H1 (cell line): ENCODE measurements at regions not wholly inside any gene's neighbourhood (a gene's known extent, or its start where the extent isn't known, plus 50 kb on each side); places are given as distances from the start of the nearest gene placed in this dataset.

Source experiments
- CTCF ChIA-PET: fragments of 300-600 bp; sonication (Branson Sonifier 250); formaldehyde crosslinking; loops from one replicate; lab custom pipeline; 2021; ENCODE audit not compliant: partially characterized antibody; lab: Charles Lee
- POLR2A ChIA-PET: fragments of 300-600 bp; sonication (Branson Sonifier 250); formaldehyde crosslinking; loops from one replicate; lab custom pipeline; 2021; ENCODE audit warnings: inconsistent platforms; ENCODE audit not compliant: partially characterized antibody; lab: Charles Lee
- DNase-seq, 2 experiments: peaks; one replicate each; pipeline versions ENCODE4 v3.0.0 to v3.0.0-alpha.2; 2010 to 2022; ENCODE audit warnings: low spot score in 2 of 2, low read depth in 1 of 2, mixed read lengths in 1 of 2
- FAIRE-seq: peaks from 2 replicates; lab custom pipeline; 2011; peaks lifted over from hg19 to GRCh38; lab: Jason Lieb, UNC
- H2AFZ ChIP-seq: 2 replicates; pipeline ENCODE4 v1.8.1; 2012; ENCODE audit warnings: low read length, inconsistent platforms
- H2AK5ac ChIP-seq: 2 replicates; pipeline ENCODE4 v1.6.1; 2013; ENCODE audit warnings: low read depth, low read length
- H2BK120ac ChIP-seq: replicated peaks from 2 replicates; pipeline ENCODE3; 2013; ENCODE audit warnings: low read depth, low read length, inconsistent platforms
- H2BK12ac ChIP-seq: 2 replicates; pipeline ENCODE4 v1.6.1; 2013; ENCODE audit warnings: low read depth, low read length
- H2BK15ac ChIP-seq: 2 replicates; pipeline ENCODE4 v1.6.1; 2013; ENCODE audit warnings: low read length
- H2BK20ac ChIP-seq: 2 replicates; pipeline ENCODE4 v1.6.1; 2013; ENCODE audit warnings: low read length
- H2BK5ac ChIP-seq: 2 replicates; pipeline ENCODE4 v1.6.1; 2013; ENCODE audit warnings: low read depth, low read length
- H3K14ac ChIP-seq: 2 replicates; pipeline ENCODE4 v1.6.1; 2013; ENCODE audit warnings: inconsistent platforms; ENCODE audit not compliant: insufficient read length
- H3K18ac ChIP-seq: 2 replicates; pipeline ENCODE4 v1.6.1; 2013; ENCODE audit warnings: low read length; ENCODE audit errors: extremely low read depth
- H3K23ac ChIP-seq: 2 replicates; pipeline ENCODE4 v1.6.1; 2013; ENCODE audit warnings: inconsistent platforms; ENCODE audit not compliant: insufficient read length
- H3K23me2 ChIP-seq: 2 replicates; pipeline ENCODE4 v1.6.1; 2013; ENCODE audit warnings: low read depth, low read length
- H3K27ac ChIP-seq: 2 replicates; pipeline ENCODE4 v1.6.1; 2011; ENCODE audit warnings: low read depth, low read length, inconsistent platforms
- H3K27me3 ChIP-seq, 4 experiments: replicated peaks in 1 of 4; 1 replicate in 1 of 4; 2 replicates in 3 of 4; pipeline versions ENCODE4 v1.6.1 to v1.8.1; 2011 to 2013; ENCODE audit warnings: low read length in 3 of 4, mild to moderate bottlenecking in 3 of 4, inconsistent platforms in 2 of 4, mixed read lengths in 2 of 4, moderate library complexity in 1 of 4; ENCODE audit not compliant: control insufficient read depth in 3 of 4, insufficient read depth in 3 of 4; ENCODE audit errors: extremely low read depth in 1 of 4
- H3K36me3 ChIP-seq, 4 experiments: 2 replicates each; pipeline versions ENCODE4 v1.6.1 to v1.8.1; 2011 to 2013; ENCODE audit warnings: mild to moderate bottlenecking in 4 of 4, low read length in 3 of 4, moderate library complexity in 2 of 4, control low read depth in 1 of 4, inconsistent platforms in 1 of 4; ENCODE audit not compliant: insufficient read depth in 4 of 4, control insufficient read depth in 2 of 4
- H3K4ac ChIP-seq: replicated peaks from 2 replicates; pipeline ENCODE3; 2013; ENCODE audit warnings: low read length, low read depth, mixed read lengths, inconsistent platforms; ENCODE audit not compliant: insufficient read length
- H3K4me1 ChIP-seq, 4 experiments: replicated peaks in 1 of 4; 1 replicate in 1 of 4; 2 replicates in 3 of 4; pipeline versions ENCODE4 v1.6.1 to v1.8.1; 2011 to 2013; ENCODE audit warnings: low read length in 3 of 4, inconsistent platforms in 2 of 4, mixed read lengths in 1 of 4; ENCODE audit not compliant: insufficient read depth in 4 of 4, control insufficient read depth in 3 of 4
- H3K4me2 ChIP-seq, 2 experiments: 2 replicates each; pipeline versions ENCODE4 v1.6.1 to v1.8.1; 2011 to 2013; ENCODE audit warnings: low read depth in 2 of 2, low read length in 2 of 2, control low read depth in 1 of 2, inconsistent platforms in 1 of 2, mild to moderate bottlenecking in 1 of 2; ENCODE audit not compliant: insufficient read depth in 1 of 2
- H3K4me3 ChIP-seq, 4 experiments: fragments of 200-600, 300-600 bp in 1 of 4; sonication (generic), shearing (Covaris generic), sonication (Bioruptor Twin) in 1 of 4; 2 replicates each; pipeline versions ENCODE4 v1.5.1 to v1.8.1; 2011 to 2016; ENCODE audit warnings: low read length in 4 of 4, low read depth in 3 of 4, control low read depth in 2 of 4, inconsistent platforms in 2 of 4, mild to moderate bottlenecking in 2 of 4, mixed read lengths in 1 of 4, moderate library complexity in 1 of 4; ENCODE audit not compliant: insufficient read depth in 2 of 4; ENCODE audit errors: extremely low read depth in 1 of 4
- H3K56ac ChIP-seq: replicated peaks from 2 replicates; pipeline ENCODE3; 2013; ENCODE audit warnings: low read depth, mild to moderate bottlenecking, mixed read lengths, low read length, inconsistent platforms; ENCODE audit not compliant: insufficient read length
- H3K79me1 ChIP-seq: 2 replicates; pipeline ENCODE4 v1.6.1; 2013; ENCODE audit warnings: low read depth, low read length, control low read depth
- H3K79me2 ChIP-seq, 2 experiments: 2 replicates each; pipeline versions ENCODE4 v1.6.1 to v1.8.1; 2012 to 2013; ENCODE audit warnings: low read length in 2 of 2, mild to moderate bottlenecking in 2 of 2, inconsistent platforms in 1 of 2; ENCODE audit not compliant: insufficient read depth in 2 of 2, control insufficient read depth in 1 of 2
- H3K9ac ChIP-seq, 4 experiments: replicated peaks in 1 of 4; 1 replicate in 1 of 4; 2 replicates in 3 of 4; pipeline versions ENCODE4 v1.6.1 to v1.8.1; 2011 to 2013; ENCODE audit warnings: low read depth in 3 of 4, low read length in 3 of 4, control low read depth in 2 of 4, mild to moderate bottlenecking in 2 of 4, moderate library complexity in 2 of 4, inconsistent platforms in 1 of 4; ENCODE audit errors: extremely low read depth in 1 of 4
- H3K9me3 ChIP-seq, 2 experiments: 2 replicates each; pipeline versions ENCODE4 v1.6.1 to v1.8.1; 2012 to 2013; ENCODE audit warnings: mild to moderate bottlenecking in 2 of 2, moderate library complexity in 2 of 2, control low read depth in 1 of 2, inconsistent platforms in 1 of 2, low read depth in 1 of 2, low read length in 1 of 2, mixed read lengths in 1 of 2; ENCODE audit not compliant: insufficient read depth in 2 of 2
- H4K20me1 ChIP-seq, 2 experiments: replicated peaks in 1 of 2; 2 replicates each; pipeline versions ENCODE3 to v1.8.1; 2011 to 2013; ENCODE audit warnings: inconsistent platforms in 2 of 2, low read length in 2 of 2, mild to moderate bottlenecking in 1 of 2; ENCODE audit not compliant: insufficient read depth in 2 of 2, control insufficient read depth in 1 of 2
- H4K5ac ChIP-seq: 2 replicates; pipeline ENCODE4 v1.6.1; 2013; ENCODE audit warnings: low read length, low read depth, mixed read lengths, inconsistent platforms; ENCODE audit not compliant: insufficient read length
- H4K8ac ChIP-seq: 2 replicates; pipeline ENCODE4 v1.8.0; 2013; ENCODE audit warnings: mild to moderate bottlenecking, moderate library complexity, low read length, inconsistent platforms; ENCODE audit not compliant: insufficient read depth; ENCODE audit errors: extremely low read depth
- H4K91ac ChIP-seq: replicated peaks from 2 replicates; pipeline ENCODE3; 2013; ENCODE audit warnings: low read length, mixed read lengths, inconsistent platforms; ENCODE audit not compliant: insufficient read length
- CTCF ChIP-seq, 3 experiments: IDR thresholded peaks; 1 replicate in 2 of 3; 2 replicates in 1 of 3; pipeline versions ENCODE4 v1.5.1 to v1.6.1; 2011; ENCODE audit warnings: low read length in 3 of 3, mild to moderate bottlenecking in 3 of 3, inconsistent platforms in 2 of 3, low read depth in 1 of 3, moderate library complexity in 1 of 3; ENCODE audit not compliant: insufficient read depth in 1 of 3; ENCODE audit errors: control extremely low read depth in 1 of 3
- HDAC2 ChIP-seq, 2 experiments: fragments of 300-600 bp in 1 of 2; sonication (generic) in 1 of 2; IDR thresholded peaks; 2 replicates each; pipeline ENCODE4 v1.6.1; 2011 to 2012; ENCODE audit warnings: low read depth in 2 of 2, low read length in 2 of 2, mild to moderate bottlenecking in 2 of 2, moderate library complexity in 2 of 2, borderline replicate concordance in 1 of 2, inconsistent platforms in 1 of 2
- SP4 ChIP-seq: IDR thresholded peaks from 2 replicates; pipeline ENCODE4 v1.6.1; 2012; ENCODE audit warnings: low read length, inconsistent platforms
- TEAD4 ChIP-seq: IDR thresholded peaks from 2 replicates; pipeline ENCODE4 v1.6.1; 2012; ENCODE audit warnings: low read depth, low read length, inconsistent platforms, mixed read lengths
- WGBS, 2 experiments: shearing (Covaris generic) in 1 of 2; methylation state at CpG; one replicate each; pipeline versions ENCODE4 v1.1.6 to v1.1.7; 2013 to 2015; ENCODE audit warnings: low lambda C conversion rate in 2 of 2, mixed read lengths in 2 of 2, inconsistent platforms in 1 of 2, low coverage in 1 of 2, missing lambda C conversion rate in 1 of 2; ENCODE audit not compliant: insufficient replicate concordance in 2 of 2, insufficient coverage in 1 of 2, insufficient read length in 1 of 2; ENCODE audit errors: extremely low coverage in 1 of 2, missing lambda C conversion rate in 1 of 2; 5-methylcytosine and 5-hydroxymethylcytosine counted together

DNA sequence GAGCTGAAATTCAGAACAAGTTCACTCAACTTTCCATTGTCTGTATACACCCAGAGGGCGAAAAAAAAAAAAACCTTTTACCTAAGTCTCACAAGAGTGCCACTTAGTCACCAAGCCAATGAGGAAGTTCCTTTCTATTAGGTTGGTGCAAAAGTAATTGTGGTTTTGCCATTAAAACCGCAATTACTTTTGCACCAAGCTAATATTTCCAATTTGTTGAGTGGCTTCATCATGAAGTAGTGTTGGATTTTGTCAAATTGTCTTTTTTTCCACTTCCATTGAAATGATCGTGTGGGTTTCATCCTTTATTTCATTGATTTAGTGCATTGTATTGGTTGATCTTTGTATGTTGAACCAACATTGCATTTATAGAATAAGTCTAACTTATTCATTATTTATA, 253.9 kb downstream of the ZIC4 start:
- WGBS, 2 experiments: 76% methylated on average over 3 of the region's 3 CpGs; no CpG with 5 or more reads in 1 of the 2 experiments
- no peak for TF ChIP-seq HDAC2 (IDR thresholded peaks at IDR 0.05; ENCODE audit: borderline replicate concordance in 1 of 2, low read depth in 2 of 2, low read length in 2 of 2)
- no peak for TF ChIP-seq CTCF (IDR thresholded peaks at IDR 0.05; ENCODE audit: control extremely low read depth in 1 of 3, insufficient read depth in 1 of 3, low read depth in 1 of 3, low read length in 3 of 3)
- TF ChIP-seq TEAD4: no peak
- no peak for TF ChIP-seq SP4

More for the DNA sequence above, 253.9 kb downstream of the ZIC4 start:
- no peak overlapping the region for H3K18ac ChIP-seq
- DNase-seq (no peak), FAIRE-seq (no peak)
- H4K91ac ChIP-seq: no peak overlapping the region
- peaks cover 0 to 8% (median 0%) of the 10 kb centered on the region in 4 experiments; a peak in 1 of 8 replicates for H3K36me3 ChIP-seq
- H3K23me2 ChIP-seq: 0 out of 2 replicates have a peak, but pooled peaks cover under 1% of the 10 kb centered on the region
- no peak overlapping the region for H3K4me2 ChIP-seq
- no peak overlapping the region for H3K56ac ChIP-seq
- no peak overlapping the region for H2BK12ac ChIP-seq
- H2AFZ ChIP-seq: no peak overlapping the region
- no peak overlapping the region for H2AK5ac ChIP-seq
- H2BK20ac ChIP-seq: no peak overlapping the region
- H3K9ac ChIP-seq: no peak overlapping the region
- ChIA-PET POLR2A (no interaction called here), CTCF (interaction anchor here (1.5 kb wide), 1 partner anchor 40 kb away, joined by 3 read pairs; no protein-coding TSS in a partner anchor)
- no peak overlapping the region for H4K5ac ChIP-seq
- H2BK120ac ChIP-seq: no peak overlapping the region
- H4K20me1 ChIP-seq: no peaks in the 10 kb centered on the region
- H3K79me2 ChIP-seq: no peaks in the 10 kb centered on the region
- no peak overlapping the region for H3K23ac ChIP-seq
- no peaks in the 10 kb centered on the region for H3K27me3 ChIP-seq
- H3K4ac ChIP-seq: no peak overlapping the region
- H3K79me1 ChIP-seq: no peaks in the 10 kb centered on the region
- H3K4me1 ChIP-seq: no peaks in the 10 kb centered on the region
- no peak overlapping the region for H3K14ac ChIP-seq
- no peak overlapping the region for H3K4me3 ChIP-seq
- H3K27ac ChIP-seq: no peak overlapping the region
- H4K8ac ChIP-seq: no peak overlapping the region
- H3K9me3 ChIP-seq: peaks cover 6 to 12% of the 10 kb centered on the region in 2 experiments; a peak in 3 of 4 replicates
- H2BK15ac ChIP-seq: no peak overlapping the region
- no peak overlapping the region for H2BK5ac ChIP-seq
